Large intestine (tissue), 3 donors: ENCODE measurements at regions not wholly inside any gene's neighbourhood (a gene's known extent, or its start where the extent isn't known, plus 50 kb on each side); places are given as distances from the start of the nearest gene placed in this dataset.

Experiments used
- DNase-seq, 2 donors: peaks; one replicate each; pipeline versions ENCODE4 v3.0.0 to v3.0.0-alpha.2; 2013
- H3K27ac ChIP-seq: one replicate; pipeline ENCODE4 v1.5.1; 2013; ENCODE audit warnings: low read length
- H3K27me3 ChIP-seq: 2 replicates; pipeline ENCODE4 v1.6.1; 2013; ENCODE audit warnings: low read length; ENCODE audit not compliant: control insufficient read depth, insufficient read depth
- H3K36me3 ChIP-seq: 2 replicates; pipeline ENCODE4 v1.6.1; 2013; ENCODE audit warnings: low read length; ENCODE audit not compliant: control insufficient read depth, insufficient read depth
- H3K4me1 ChIP-seq: one replicate; pipeline ENCODE4 v1.6.1; 2013; ENCODE audit warnings: low read length; ENCODE audit not compliant: control insufficient read depth, insufficient read depth
- H3K4me3 ChIP-seq: one replicate; pipeline ENCODE4 v1.5.1; 2013; ENCODE audit warnings: low read length
- H3K9me3 ChIP-seq: one replicate; pipeline ENCODE4 v1.6.1; 2013; ENCODE audit warnings: mild to moderate bottlenecking, low read depth, low read length, moderate library complexity; ENCODE audit not compliant: control insufficient read depth
- WGBS: methylation state at CpG from one replicate; pipeline ENCODE4 v1.1.5; 2013; ENCODE audit warnings: low lambda C conversion rate; ENCODE audit not compliant: insufficient coverage; 5-methylcytosine and 5-hydroxymethylcytosine counted together

DNA sequence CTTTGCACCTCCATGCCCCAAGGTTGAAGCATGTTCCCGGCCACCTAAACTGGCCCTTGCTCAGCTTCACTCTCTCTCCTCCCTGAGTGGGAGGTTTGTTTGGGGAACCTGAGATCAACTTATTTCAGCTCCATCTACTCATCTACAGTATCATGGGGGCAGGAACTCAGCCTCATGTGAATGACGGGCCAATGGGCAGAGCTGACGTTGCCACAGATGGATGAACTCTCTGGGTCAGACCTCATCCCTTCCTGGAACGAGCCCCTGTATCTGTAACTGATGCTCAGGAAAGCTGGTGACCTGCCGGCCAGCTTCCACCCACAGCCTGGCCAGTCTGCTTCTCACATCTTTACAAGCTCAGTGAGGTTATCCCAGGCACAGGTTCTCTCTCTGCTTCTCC, 369.6 kb downstream of the IRX2 start:
- no peak overlapping the region for H3K4me3 ChIP-seq
- no peaks in the 10 kb centered on the region for H3K9me3 ChIP-seq
- H3K27ac ChIP-seq: no peak overlapping the region
- H3K4me1 ChIP-seq: no peaks in the 10 kb centered on the region
- WGBS: no CpG with 5 or more reads among the region's 5 CpGs
- no peaks in the 10 kb centered on the region for H3K27me3 ChIP-seq
- no peaks in the 10 kb centered on the region for H3K36me3 ChIP-seq
- no peak for DNase-seq

GRCh38 chr5:2381070-2381469, 370.4 kb downstream of the IRX2 start:
- no peaks in the 10 kb centered on the region for H3K9me3 ChIP-seq
- no peak overlapping the region for H3K4me3 ChIP-seq
- H3K4me1 ChIP-seq: no peaks in the 10 kb centered on the region
- WGBS: no CpG with 5 or more reads among the region's 7 CpGs
- no peak for DNase-seq
- H3K36me3 ChIP-seq: no peaks in the 10 kb centered on the region
- no peaks in the 10 kb centered on the region for H3K27me3 ChIP-seq
- H3K27ac ChIP-seq: no peak overlapping the region

DNA sequence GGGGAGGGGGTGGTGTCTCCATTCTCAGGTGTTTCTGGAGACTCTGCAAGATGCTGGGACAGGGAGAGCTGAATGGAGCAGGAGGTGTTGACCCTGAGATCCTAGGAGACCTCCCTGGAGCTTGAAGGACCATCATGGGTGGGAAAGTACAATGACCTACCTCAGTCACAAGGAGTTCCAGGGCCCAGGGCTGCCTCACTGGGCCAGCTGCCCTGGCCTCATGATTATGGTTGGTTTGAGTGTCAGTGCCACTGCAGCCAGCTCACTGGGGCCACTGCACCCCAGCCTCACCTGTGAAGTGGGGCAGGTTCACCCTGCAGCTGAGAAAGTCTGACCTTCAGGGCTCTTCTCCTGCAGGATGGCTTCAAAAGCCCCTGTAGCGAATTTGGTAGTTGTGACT, 372.5 kb downstream of the IRX2 start:
- no peak overlapping the region for H3K27ac ChIP-seq
- no peak for DNase-seq
- no peaks in the 10 kb centered on the region for H3K9me3 ChIP-seq
- H3K27me3 ChIP-seq: no peaks in the 10 kb centered on the region
- WGBS: no CpG with 5 or more reads among the region's 1 CpG
- H3K4me3 ChIP-seq: no peak overlapping the region
- H3K36me3 ChIP-seq: no peaks in the 10 kb centered on the region
- H3K4me1 ChIP-seq: no peaks in the 10 kb centered on the region

DNA sequence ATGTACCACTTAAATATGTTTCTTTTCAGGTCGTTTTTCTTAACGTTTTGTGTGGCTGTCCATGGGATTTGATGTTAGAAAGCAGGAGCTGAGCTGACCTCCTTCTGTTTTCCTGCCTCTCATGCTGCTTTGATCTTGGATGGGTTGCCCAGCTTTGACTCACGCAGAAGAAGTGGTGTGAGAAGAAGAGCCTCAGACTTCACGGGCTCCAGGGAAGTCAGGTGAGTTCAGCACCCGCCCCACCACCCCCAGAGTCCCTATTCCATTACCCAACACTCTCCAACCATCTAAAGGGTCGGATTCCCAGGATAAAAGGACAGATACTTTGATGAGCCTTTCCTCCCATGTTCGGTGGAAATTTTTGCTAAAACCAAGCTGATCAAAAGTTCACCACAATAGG, 373.4 kb downstream of the IRX2 start:
- Histone ChIP-seq H3K27ac (no peak overlapping the region), H3K4me1 (no peaks in the 10 kb centered on the region), H3K9me3 (no peaks in the 10 kb centered on the region), H3K27me3 (no peaks in the 10 kb centered on the region), H3K36me3 (no peaks in the 10 kb centered on the region), H3K4me3 (no peak overlapping the region)
- 100% methylated on average over 1 of the region's 7 CpGs for WGBS
- DNase-seq: no peak

DNA sequence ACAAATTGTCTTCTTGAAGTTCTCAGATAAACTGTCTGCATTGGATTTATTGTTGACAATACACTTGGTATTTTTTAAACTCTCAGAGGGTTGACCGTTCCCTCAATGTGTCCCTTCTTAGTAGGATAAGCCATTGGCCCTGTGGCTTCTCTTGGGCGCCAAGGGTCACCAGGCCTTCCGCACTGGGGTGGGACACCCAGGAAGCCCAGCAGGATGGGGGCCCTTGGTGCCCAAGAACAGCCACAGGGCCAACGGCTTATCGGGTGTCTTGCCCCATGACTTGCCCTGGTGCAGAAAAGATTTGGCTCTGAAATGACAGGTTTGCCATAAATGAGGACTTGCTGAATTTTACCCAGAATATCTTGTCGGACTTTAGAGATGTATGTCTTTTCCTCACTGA, 375.0 kb downstream of the IRX2 start:
- no peak for DNase-seq
- H3K27ac ChIP-seq: no peak overlapping the region
- H3K4me1 ChIP-seq: no peaks in the 10 kb centered on the region
- H3K4me3 ChIP-seq: no peak overlapping the region
- no peaks in the 10 kb centered on the region for H3K36me3 ChIP-seq
- no CpG with 5 or more reads among the region's 6 CpGs for WGBS
- peaks cover 3% of the 10 kb centered on the region for H3K9me3 ChIP-seq
- no peaks in the 10 kb centered on the region for H3K27me3 ChIP-seq

DNA sequence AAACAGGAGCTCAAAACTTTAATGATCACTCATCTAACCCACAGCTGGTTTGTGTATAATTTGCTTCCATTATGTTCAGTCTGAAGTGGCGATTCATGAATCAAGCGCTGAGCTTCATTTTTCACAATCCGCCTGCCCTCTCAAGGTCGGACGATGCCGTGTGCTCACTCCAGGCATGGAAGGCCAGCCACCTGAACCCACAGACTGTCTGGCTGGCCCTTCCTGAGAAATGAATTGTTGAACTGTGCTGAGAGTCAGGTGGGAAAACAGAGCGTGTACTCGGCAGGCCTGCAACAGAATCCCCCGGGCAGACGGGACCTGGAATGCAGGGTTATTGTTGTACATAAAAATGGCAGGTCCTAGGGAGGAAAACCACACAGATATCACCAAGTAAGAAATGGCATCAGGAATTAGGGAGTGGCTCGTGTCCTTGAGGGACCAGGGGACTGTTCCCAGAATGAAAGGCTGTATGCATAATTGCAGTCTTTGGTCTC, 375.7 kb downstream of the IRX2 start:
- no peaks in the 10 kb centered on the region for H3K36me3 ChIP-seq
- peaks cover 3% of the 10 kb centered on the region for H3K9me3 ChIP-seq
- H3K27ac ChIP-seq: no peak overlapping the region
- no CpG with 5 or more reads among the region's 11 CpGs for WGBS
- H3K27me3 ChIP-seq: no peaks in the 10 kb centered on the region
- no peak for DNase-seq
- H3K4me3 ChIP-seq: no peak overlapping the region
- H3K4me1 ChIP-seq: no peaks in the 10 kb centered on the region

DNA sequence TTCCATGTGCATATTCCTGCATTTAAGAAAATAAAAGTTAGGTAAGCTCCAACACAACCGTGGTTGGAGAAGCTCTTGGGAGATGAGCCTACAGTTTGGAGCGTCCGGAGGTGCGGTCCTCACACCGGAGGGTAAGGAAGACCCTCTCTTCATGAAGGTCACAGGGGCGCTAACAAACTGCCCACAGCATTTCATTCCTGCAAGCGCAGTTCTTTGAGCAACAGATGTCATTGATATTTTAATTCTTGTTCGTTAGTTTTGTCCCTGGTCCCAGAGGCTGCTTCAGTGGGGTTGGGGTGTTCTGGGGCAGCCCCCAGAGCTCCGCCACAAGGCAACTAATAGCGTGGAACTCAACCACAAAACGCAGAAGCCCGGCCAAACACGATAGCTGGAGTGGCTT, 376.2 kb downstream of the IRX2 start:
- Histone ChIP-seq H3K4me1 (no peaks in the 10 kb centered on the region), H3K27me3 (no peaks in the 10 kb centered on the region), H3K4me3 (no peak overlapping the region), H3K27ac (no peak overlapping the region), H3K36me3 (no peaks in the 10 kb centered on the region), H3K9me3 (peaks cover 3% of the 10 kb centered on the region)
- WGBS: 82% methylated on average over 2 of the region's 13 CpGs
- no peak for DNase-seq

DNA sequence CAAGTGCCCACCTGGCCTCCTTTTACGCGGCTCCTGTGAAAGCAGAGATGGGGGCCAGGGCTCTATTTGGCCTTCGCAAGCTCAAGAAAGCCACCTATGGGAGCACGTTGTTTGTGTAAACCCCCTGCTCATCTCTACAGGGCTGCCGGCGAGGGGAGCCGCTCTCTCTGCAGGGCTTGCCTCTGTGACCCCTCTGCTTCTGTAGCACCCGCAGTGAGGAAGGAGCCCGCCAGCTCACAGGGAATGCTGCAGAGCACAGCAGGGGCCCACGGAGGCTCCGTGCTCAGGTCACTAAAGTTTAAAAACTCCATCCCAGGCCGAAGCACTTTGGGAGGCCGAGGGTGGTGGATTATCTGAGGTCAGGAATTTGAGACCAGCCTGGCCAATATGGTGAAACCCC, 376.8 kb downstream of the IRX2 start:
- Histone ChIP-seq H3K36me3 (no peaks in the 10 kb centered on the region), H3K4me3 (no peak overlapping the region), H3K27me3 (no peaks in the 10 kb centered on the region), H3K9me3 (peaks cover 3% of the 10 kb centered on the region), H3K27ac (no peak overlapping the region), H3K4me1 (no peaks in the 10 kb centered on the region)
- WGBS: 80% methylated on average over 2 of the region's 13 CpGs
- no peak for DNase-seq

DNA sequence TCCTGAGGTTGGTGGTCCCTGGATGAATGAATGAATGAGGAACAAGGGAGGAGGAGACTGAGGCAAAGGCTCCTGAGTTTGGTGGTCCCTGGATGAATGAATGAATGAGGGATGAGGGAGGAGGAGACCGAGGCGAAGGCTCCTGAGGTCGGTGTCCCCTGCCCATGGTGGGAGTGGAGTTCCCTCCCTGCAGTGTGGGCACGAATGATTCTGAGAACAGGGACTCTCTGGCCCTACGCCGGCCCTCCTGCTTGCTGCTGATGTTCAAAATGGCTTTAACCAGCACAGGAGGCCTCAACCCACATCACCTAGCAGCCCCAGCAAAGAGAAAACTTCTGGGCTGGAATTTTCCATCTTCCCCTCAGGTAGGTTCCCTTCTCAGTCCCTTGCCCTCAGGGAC, 377.8 kb downstream of the IRX2 start:
- DNase-seq: no peak
- Histone ChIP-seq H3K4me1 (no peaks in the 10 kb centered on the region), H3K27me3 (no peaks in the 10 kb centered on the region), H3K4me3 (no peak overlapping the region), H3K9me3 (peaks cover 8% of the 10 kb centered on the region), H3K27ac (no peak overlapping the region), H3K36me3 (no peaks in the 10 kb centered on the region)
- WGBS: no CpG with 5 or more reads among the region's 6 CpGs

DNA sequence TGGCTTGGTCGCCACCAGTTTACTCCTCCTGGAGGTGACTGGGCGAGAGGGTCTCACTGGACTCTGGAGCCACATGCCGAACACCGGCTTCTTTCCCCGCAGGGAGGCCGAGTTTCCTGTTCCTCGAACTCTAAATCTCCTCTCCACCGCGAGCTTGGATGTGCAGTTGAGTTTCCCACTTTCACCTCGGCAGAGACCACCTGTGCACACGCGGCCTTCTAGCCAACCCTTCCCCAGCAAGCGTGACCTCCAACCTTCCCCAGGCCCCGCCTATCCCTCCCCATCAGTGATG, 380.1 kb downstream of the IRX2 start:
- H3K27me3 ChIP-seq: no peaks in the 10 kb centered on the region
- no peak overlapping the region for H3K4me3 ChIP-seq
- no peak overlapping the region for H3K27ac ChIP-seq
- H3K4me1 ChIP-seq: no peaks in the 10 kb centered on the region
- WGBS: no CpG with 5 or more reads among the region's 14 CpGs
- DNase-seq: no peak
- peaks cover 10% of the 10 kb centered on the region for H3K9me3 ChIP-seq
- H3K36me3 ChIP-seq: no peaks in the 10 kb centered on the region

GRCh38 chr5:2370626-2371418, 380.7 kb downstream of the IRX2 start:
- H3K4me1 ChIP-seq: no peaks in the 10 kb centered on the region
- no peak for DNase-seq
- H3K27ac ChIP-seq: no peak overlapping the region
- no peaks in the 10 kb centered on the region for H3K36me3 ChIP-seq
- H3K27me3 ChIP-seq: no peaks in the 10 kb centered on the region
- peaks cover 10% of the 10 kb centered on the region for H3K9me3 ChIP-seq
- no peak overlapping the region for H3K4me3 ChIP-seq
- no CpG with 5 or more reads among the region's 24 CpGs for WGBS
